Fibroblast of pulmonary artery (primary cell): ENCODE measurements at regions not wholly inside any gene's neighbourhood (a gene's known extent, or its start where the extent isn't known, plus 50 kb on each side); places are given as distances from the start of the nearest gene placed in this dataset.

Experiments used
- DNase-seq: peaks from one replicate; pipeline ENCODE4 v3.0.0-alpha.2; 2010; ENCODE audit warnings: low read depth
- H3K4me3 ChIP-seq: replicated peaks from 2 replicates; pipeline ENCODE4 v1.5.1; 2011; ENCODE audit warnings: low read depth, mild to moderate bottlenecking, control low read depth, low read length, moderate library complexity
- TF ChIP-seq, protein P1 (sequence below): IDR thresholded peaks from 2 replicates; pipeline ENCODE4 v1.5.1; 2011; ENCODE audit warnings: mild to moderate bottlenecking, control low read depth, low read length, inconsistent platforms; ENCODE audit errors: missing control alignments

DNA sequence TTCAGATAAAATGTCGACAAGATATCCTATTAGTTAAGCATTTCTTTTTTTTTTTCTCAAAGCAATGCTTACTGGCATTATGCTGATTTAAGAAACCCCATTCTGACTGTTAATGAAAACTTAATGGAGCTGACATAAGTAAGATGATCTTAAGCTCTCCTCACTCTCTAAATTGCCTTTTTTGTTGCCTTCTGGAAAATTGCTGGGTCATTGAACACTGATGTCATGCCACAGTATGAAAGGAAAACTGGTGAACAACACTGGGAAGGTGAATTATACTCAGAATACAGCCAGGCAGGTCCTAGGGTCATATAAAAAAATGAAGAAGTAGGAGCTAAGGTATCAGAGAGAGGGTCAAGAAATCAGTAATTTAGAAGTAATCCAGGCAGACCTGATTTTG lies 179.9 kb downstream of the BTG1 start:
- DNase-seq: no peak
- no peak overlapping the region for H3K4me3 ChIP-seq
- TF ChIP-seq, protein P1, sequence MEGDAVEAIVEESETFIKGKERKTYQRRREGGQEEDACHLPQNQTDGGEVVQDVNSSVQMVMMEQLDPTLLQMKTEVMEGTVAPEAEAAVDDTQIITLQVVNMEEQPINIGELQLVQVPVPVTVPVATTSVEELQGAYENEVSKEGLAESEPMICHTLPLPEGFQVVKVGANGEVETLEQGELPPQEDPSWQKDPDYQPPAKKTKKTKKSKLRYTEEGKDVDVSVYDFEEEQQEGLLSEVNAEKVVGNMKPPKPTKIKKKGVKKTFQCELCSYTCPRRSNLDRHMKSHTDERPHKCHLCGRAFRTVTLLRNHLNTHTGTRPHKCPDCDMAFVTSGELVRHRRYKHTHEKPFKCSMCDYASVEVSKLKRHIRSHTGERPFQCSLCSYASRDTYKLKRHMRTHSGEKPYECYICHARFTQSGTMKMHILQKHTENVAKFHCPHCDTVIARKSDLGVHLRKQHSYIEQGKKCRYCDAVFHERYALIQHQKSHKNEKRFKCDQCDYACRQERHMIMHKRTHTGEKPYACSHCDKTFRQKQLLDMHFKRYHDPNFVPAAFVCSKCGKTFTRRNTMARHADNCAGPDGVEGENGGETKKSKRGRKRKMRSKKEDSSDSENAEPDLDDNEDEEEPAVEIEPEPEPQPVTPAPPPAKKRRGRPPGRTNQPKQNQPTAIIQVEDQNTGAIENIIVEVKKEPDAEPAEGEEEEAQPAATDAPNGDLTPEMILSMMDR: no peak

- no peak overlapping the region for H3K4me3 ChIP-seq
- TF ChIP-seq, protein P1: no peak
- DNase-seq: no peak
These were observed 181.1 kb downstream of the BTG1 start for GRCh38 chr12:91964501-91964900.

GRCh38 chr12:91959220-91959619 lies 186.4 kb downstream of the BTG1 start:
- TF ChIP-seq, protein P1: no peak
- H3K4me3 ChIP-seq: no peak overlapping the region
- DNase-seq: no peak

GRCh38 chr12:91958816-91959215 lies 186.8 kb downstream of the BTG1 start:
- TF ChIP-seq, protein P1: no peak

GRCh38 chr12:91954747-91955146 lies 190.9 kb downstream of the BTG1 start:
- no peak overlapping the region for H3K4me3 ChIP-seq
- no peak for DNase-seq
- TF ChIP-seq, protein P1: no peak

More at GRCh38 chr12:91958816-91959215, 186.8 kb downstream of the BTG1 start:
- no peak overlapping the region for H3K4me3 ChIP-seq
- peak; percentile 43 for DNase-seq

DNA sequence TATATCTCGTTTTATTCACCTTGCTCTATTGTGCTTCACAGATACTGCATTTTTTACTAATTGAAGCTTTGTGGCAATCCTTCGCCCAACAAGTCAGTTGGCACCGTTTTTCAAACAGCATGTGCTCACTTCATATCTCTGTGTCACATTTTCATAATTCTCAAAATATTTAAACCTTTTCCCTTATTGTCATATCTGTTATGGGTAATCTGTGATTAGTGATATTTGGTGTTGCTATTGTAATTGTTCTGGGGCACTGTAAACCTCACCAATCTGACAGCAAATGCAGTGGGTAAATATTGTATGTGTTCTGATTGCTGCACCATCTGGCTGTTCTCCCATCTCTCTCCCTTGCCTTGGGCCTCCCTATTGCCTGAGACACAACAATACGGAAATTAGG lies 191.3 kb downstream of the BTG1 start:
- TF ChIP-seq, protein P1: no peak
- no peak for DNase-seq
- no peak overlapping the region for H3K4me3 ChIP-seq

GRCh38 chr12:91952916-91953315 lies 192.7 kb downstream of the BTG1 start:
- H3K4me3 ChIP-seq: no peak overlapping the region
- TF ChIP-seq, protein P1: no peak
- no peak for DNase-seq
